Activated CD4-positive, alpha-beta memory T cell treated with anti-CD3 and anti-CD28 coated beads for 36 hours (primary cell): ENCODE measurements at regions not wholly inside any gene's neighbourhood (a gene's known extent, or its start where the extent isn't known, plus 50 kb on each side); places are given as distances from the start of the nearest gene placed in this dataset.
"Not testable (repeated sequence)": the region's sequence is repeated elsewhere in the genome, so short reads cannot be mapped to it uniquely, and the experiment has no call there.

Source experiments
- CTCF ChIA-PET: fragments of 350-600 bp; sonication (Branson Sonifier 250); formaldehyde crosslinking; loops from one replicate; lab custom pipeline; 2021; ENCODE audit warnings: antibody characterized with exemption, inconsistent platforms; lab: Charles Lee
- POLR2A ChIA-PET: fragments of 350-600 bp; sonication (Branson Sonifier 250); formaldehyde crosslinking; loops from one replicate; lab custom pipeline; 2021; ENCODE audit warnings: antibody characterized with exemption; lab: Charles Lee
- DNase-seq: peaks from one replicate; pipeline ENCODE4 v3.0.0-alpha.2; 2020
- H3K27ac Mint-ChIP-seq: one replicate; pipeline ENCODE4 v1.8.0; 2021; ENCODE audit warnings: mixed read lengths
- H3K27me3 Mint-ChIP-seq: one replicate; pipeline ENCODE4 v1.8.0; 2021; ENCODE audit warnings: mixed read lengths
- H3K36me3 Mint-ChIP-seq: one replicate; pipeline ENCODE4 v1.8.0; 2021; ENCODE audit warnings: mixed read lengths
- H3K4me1 Mint-ChIP-seq: one replicate; pipeline ENCODE4 v1.8.0; 2021; ENCODE audit warnings: low read depth, mixed read lengths
- H3K4me3 Mint-ChIP-seq: one replicate; pipeline ENCODE4 v1.8.0; 2021; ENCODE audit warnings: mild to moderate bottlenecking, mixed read lengths
- H3K9me3 Mint-ChIP-seq: one replicate; pipeline ENCODE4 v1.8.0; 2021; ENCODE audit warnings: mixed read lengths
- intact Hi-C: fragments of 100-400 bp; cut with micrococcal nuclease; formaldehyde crosslinking; loops from one replicate; pipeline ENCODE4 v1.15.1; 2023

DNA sequence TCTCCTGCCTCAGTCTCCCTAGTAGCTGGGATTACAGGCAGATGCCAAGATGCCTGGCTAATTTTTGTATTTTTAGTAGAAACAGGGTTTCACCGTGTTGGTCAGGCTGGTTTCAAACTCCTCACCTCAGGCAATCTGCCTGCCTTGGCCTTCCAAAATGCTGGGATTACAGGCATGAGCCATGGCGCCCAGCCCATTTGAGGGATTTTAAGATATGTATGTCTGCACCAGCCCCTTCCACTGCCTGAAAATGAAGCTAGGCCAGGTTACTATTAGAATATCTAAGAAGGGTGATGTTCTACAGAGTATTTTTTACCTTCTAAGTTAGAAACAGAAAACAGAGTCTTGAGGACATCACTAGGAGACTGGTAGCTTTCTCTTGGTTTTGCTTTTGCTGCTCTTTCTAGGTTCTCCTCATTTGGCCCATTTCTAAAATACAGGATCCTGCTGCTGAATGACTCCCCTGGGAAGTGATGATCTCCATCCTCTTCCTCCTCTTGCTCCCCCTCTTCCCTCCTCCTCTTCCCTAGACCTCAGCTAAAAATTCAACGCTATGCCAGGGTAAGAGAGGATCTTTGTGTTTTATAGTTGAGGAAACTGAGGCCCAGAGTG is 118.5 kb downstream of the MYCN start:
- DNase-seq, result no peak
- ChIA-PET CTCF (no interaction called here), POLR2A (no interaction called here)
- peaks cover 19% of the 10 kb centered on the region for H3K9me3 Mint-ChIP-seq
- H3K4me3 Mint-ChIP-seq, result no peak overlapping the region
- intact Hi-C loops, result no loop called here
- no peaks in the 10 kb centered on the region for H3K27me3 Mint-ChIP-seq
- peaks cover 2% of the 10 kb centered on the region for H3K36me3 Mint-ChIP-seq
- no peak overlapping the region for H3K27ac Mint-ChIP-seq
- no peaks in the 10 kb centered on the region for H3K4me1 Mint-ChIP-seq

DNA sequence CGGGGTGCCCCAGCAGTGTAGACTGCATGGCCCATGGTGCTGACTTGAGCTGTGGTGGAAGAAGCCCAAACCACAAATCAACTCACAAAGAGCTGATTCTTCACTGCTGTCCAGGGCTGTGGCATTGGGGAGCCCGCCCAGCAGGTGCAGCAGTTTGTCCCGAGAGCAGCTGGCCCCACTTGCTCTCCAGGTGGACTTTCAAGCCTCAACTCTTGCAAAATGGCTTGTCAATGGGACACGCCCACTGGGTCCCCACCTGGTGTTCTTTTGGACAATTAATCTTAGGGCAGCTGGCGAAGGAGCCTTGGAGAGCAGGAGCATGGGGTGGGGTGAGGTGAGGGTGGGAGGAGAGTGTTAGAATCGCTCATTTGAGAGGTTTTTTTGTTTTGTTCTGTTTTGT is 117.9 kb downstream of the MYCN start:
- no peak overlapping the region for H3K4me3 Mint-ChIP-seq
- H3K27ac Mint-ChIP-seq, result no peak overlapping the region
- H3K9me3 Mint-ChIP-seq, result peaks cover 13% of the 10 kb centered on the region
- POLR2A ChIA-PET, result no interaction called here
- CTCF ChIA-PET, result no interaction called here
- no peak for DNase-seq
- no peaks in the 10 kb centered on the region for H3K4me1 Mint-ChIP-seq
- H3K36me3 Mint-ChIP-seq, result no peaks in the 10 kb centered on the region
- intact Hi-C loops, result no loop called here
- H3K27me3 Mint-ChIP-seq, result no peaks in the 10 kb centered on the region

DNA sequence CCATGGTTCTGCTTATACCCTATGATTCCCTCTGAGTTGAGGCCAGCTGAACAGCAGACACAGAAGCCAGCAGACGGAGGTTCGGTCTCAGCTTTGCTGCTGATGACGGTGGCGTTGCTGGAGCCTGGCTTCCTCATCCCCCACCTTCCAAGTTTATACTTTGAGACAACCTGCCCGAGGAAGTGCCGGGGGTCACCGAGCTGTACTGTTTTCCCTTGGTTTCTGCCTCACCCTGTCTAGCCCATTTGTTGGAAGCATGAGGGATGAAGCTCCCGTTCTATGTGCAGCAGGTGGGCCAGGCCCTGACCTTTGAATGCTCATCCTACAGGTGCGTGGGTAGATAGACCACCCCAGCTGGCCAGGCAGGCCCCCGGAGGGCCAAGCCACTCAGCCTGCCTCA is 117.3 kb downstream of the MYCN start:
- Mint-ChIP-seq H3K9me3 (peaks cover 8% of the 10 kb centered on the region), H3K4me1 (no peaks in the 10 kb centered on the region), H3K27me3 (no peaks in the 10 kb centered on the region), H3K36me3 (no peaks in the 10 kb centered on the region), H3K4me3 (no peak overlapping the region), H3K27ac (no peak overlapping the region)
- ChIA-PET CTCF (no interaction called here), POLR2A (interaction anchor here (0.6 kb wide), 1 partner anchor 54 kb away, joined by 3 read pairs; no protein-coding TSS in a partner anchor)
- intact Hi-C loops, result no loop called here
- no peak for DNase-seq

DNA sequence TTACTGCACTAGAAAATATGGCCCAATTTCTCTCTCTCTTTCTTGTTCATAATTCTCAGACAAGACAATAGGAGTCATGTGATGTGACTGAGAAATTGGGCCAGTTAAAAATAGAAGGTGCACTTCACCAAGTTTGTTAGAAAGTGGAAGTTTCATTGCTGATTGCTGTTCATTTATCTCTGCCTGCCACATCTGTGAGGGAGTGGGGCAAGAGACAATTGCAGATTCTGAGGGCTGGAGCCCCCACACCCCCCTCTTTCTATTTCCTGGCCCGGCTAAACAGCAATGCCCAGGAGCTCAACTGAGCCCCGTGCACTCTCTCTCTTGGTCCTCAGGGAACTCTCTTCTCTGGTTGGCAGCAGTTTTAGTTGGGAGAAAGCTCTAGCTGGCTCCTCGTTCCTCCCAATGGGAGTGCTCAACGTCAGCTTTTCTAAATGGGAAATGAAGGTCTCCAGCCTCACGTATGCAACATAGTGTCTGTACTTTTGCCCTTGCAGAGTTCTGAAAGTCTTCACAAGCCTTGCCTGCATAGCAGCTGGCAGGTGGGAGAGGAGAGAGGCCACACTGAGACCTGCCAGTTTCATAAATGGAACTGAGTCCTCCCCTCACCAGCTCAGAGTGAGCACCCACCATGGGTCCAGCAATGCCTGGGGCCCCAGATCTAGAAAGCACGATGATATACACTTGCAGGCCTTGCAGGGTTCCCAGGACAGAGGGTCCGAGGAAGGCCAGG is 115.7 kb downstream of the MYCN start:
- POLR2A ChIA-PET, result no interaction called here
- CTCF ChIA-PET, result no interaction called here

DNA sequence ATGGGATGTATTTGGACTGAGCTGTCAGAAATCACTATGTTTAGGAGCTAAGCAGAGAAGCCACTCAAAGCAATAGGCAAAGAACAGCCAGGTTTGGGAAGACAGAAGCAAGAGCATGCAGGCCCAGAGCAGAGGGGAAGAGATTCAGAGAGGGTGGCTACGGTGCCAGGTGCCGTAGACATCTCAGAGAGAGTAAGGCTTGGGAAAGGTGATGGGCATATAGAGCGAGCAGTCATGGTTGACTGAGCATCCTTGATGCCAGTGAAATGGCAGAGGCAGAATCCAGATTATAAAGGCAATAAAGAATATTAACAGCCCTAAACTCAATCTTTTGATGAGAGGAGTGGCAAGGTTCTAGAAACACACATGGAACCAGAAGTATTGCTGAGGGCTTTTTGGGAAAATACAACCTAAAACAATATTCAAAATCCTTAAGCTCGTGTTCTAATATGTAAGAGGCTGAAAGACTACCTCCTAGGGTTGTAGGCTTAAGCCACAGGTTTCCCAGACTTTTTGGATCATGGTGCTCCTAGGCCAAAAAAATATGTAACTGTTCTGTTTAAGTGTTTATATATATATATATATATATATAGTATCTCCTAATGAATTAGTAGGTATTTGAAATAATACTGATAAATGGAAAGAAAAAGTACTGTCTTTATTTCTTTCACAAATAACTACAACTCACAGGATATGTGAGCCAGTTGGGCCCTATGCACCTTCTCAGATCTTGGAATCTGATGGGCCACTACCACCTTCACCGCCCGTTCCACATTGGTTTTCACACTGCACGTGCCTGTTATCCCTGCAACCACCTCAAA is 113.3 kb downstream of the MYCN start:
- no peak overlapping the region for H3K27ac Mint-ChIP-seq
- ChIA-PET CTCF (no interaction called here), POLR2A (interaction anchor here (0.6 kb wide), 1 partner anchor 275 kb away, joined by 3 read pairs; no protein-coding TSS in a partner anchor)
- DNase-seq, result no peak
- no peaks in the 10 kb centered on the region for H3K9me3 Mint-ChIP-seq
- H3K36me3 Mint-ChIP-seq, result no peaks in the 10 kb centered on the region
- H3K27me3 Mint-ChIP-seq, result no peaks in the 10 kb centered on the region
- H3K4me3 Mint-ChIP-seq, result no peak overlapping the region
- intact Hi-C loops, result no loop called here
- H3K4me1 Mint-ChIP-seq, result no peaks in the 10 kb centered on the region

More for the DNA sequence above, 115.7 kb downstream of the MYCN start:
- Mint-ChIP-seq H3K36me3 (no peaks in the 10 kb centered on the region), H3K27ac (no peak overlapping the region), H3K9me3 (no peaks in the 10 kb centered on the region), H3K4me1 (no peaks in the 10 kb centered on the region), H3K4me3 (no peak overlapping the region), H3K27me3 (no peaks in the 10 kb centered on the region)
- intact Hi-C loops, result no loop called here
- no peak for DNase-seq

DNA sequence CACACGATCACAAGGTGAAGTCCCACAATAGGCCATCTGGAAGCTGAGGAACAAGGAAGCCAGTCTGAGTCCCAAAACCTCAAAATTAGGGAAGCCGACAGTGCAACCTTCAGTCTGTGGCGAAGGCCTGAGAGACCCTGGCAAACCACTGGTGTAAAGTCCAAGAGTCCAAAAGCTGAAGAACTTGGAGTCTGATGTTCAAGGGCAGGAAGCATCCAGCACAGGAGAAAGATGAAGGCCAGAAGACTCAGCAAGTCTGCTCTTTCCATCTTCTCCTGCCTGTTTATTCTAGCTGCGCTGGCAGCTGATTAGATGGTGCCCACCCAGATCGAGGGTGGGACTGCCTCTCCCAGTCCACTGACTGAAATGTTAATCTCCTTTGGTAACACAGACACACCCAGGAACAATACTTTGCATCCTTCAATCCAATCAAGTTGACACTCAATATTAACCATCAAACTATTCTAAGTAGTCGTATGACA is 112.3 kb downstream of the MYCN start:
- DNase-seq, result not testable (repeated sequence)

DNA sequence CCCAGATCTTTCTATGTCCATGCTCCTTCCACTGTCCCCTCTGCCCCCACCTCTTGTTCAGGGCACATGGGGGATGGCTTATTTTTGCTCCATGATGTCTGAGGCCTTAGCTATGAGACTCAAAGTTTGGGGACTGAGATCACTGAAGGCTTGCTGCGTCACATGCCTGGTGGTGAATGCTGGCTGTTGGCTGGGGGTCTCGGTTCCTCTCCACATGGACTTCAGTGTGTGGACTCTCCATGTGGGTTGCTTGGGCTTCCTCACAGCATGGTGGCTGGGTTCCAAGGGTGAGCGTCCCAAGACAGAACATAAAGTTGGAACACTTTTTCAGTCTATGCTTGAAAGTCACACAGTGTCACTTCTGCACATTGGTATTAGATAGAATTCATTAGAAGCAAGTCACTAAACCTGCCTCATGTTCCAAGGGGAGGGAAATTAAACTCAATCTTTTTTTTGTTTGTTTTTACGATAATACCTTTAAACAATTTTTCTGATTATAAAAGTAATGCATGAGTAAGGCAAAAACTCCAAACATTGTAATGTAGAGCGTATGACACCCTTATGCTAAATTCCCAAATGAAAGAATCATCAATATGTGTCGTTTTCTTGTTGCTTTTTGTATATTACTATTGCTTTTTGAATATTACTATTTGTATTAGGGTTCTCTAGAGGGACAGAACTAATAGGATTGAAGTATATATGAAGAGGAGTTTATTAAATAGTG is 111.7 kb downstream of the MYCN start:
- intact Hi-C loops, result no loop called here
- POLR2A ChIA-PET, result no interaction called here
- no peaks in the 10 kb centered on the region for H3K27me3 Mint-ChIP-seq
- no peaks in the 10 kb centered on the region for H3K9me3 Mint-ChIP-seq
- no peak for DNase-seq
- H3K4me3 Mint-ChIP-seq, result no peak overlapping the region
- H3K27ac Mint-ChIP-seq, result no peak overlapping the region
- H3K4me1 Mint-ChIP-seq, result no peaks in the 10 kb centered on the region
- H3K36me3 Mint-ChIP-seq, result no peaks in the 10 kb centered on the region
- CTCF ChIA-PET, result no interaction called here

More for the DNA sequence above, 112.3 kb downstream of the MYCN start:
- intact Hi-C loops, H3K4me3 Mint-ChIP-seq, H3K9me3 Mint-ChIP-seq, H3K36me3 Mint-ChIP-seq, H3K27me3 Mint-ChIP-seq, H3K27ac Mint-ChIP-seq, CTCF ChIA-PET, POLR2A ChIA-PET, H3K4me1 Mint-ChIP-seq: not testable (repeated sequence)

DNA sequence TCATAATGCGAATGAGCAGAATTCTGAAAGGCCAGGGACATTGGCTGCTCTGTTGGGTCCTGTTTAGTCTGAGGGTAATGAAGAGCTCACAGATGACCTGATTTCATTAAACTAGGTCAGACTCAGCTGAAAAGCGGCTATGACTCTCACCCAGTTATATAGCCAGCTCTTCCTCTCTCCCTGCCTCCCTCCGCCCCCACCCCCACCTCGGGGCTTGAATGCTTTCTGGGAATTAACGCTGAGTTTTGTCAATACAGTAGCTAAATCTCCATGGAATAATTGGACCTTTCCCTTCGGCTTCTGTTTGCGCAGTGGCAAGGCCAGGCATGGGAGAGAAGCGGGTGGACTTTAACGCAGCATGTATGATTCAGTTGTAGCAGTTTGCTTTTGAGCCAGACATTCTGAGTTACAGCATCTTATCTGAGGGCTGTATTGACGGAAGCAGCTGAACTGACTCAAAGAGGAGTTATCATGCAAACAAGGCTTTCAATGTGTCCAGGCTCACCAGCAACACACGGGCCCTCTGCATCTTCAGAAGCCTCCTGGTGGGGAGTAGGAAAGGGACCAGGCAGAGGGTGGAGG is 110.6 kb downstream of the MYCN start:
- Mint-ChIP-seq H3K27ac (no peak overlapping the region), H3K36me3 (no peaks in the 10 kb centered on the region), H3K4me3 (no peak overlapping the region), H3K9me3 (no peaks in the 10 kb centered on the region), H3K4me1 (no peaks in the 10 kb centered on the region), H3K27me3 (no peaks in the 10 kb centered on the region)
- DNase-seq, result no peak
- CTCF ChIA-PET, result no interaction called here
- POLR2A ChIA-PET, result no interaction called here
- intact Hi-C loops, result no loop called here

DNA sequence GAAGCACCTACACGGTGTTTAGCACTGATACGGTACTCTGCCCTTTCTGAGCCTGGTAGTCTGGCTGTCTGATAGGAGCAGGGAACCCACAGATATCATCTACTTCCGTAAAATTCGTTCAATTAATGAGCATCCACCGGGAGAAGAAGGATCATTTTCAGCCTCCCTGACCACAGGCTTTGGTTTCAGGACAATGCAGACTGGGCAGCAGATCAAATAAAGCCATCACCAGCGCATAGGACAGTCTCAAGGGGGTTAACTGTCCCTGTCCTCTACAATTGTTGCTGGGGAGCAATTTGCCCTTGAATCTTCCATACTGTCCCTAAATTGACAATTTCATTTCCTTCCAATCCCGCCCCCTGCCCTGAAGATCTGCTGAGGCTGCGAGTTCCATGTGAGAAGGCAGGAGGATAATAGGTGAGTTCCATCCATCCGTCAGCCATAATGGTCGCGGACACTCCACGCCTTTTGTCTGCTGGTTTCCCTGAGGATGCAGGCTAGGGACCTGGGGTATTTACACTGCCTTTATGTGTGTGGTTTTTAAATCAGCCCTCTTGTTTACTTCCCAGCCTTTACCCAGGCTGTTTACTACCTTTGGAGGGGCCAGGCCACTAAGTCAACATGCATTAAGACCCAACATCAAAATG is 110.0 kb downstream of the MYCN start:
- no peaks in the 10 kb centered on the region for H3K9me3 Mint-ChIP-seq
- H3K4me3 Mint-ChIP-seq, result no peak overlapping the region
- no peak overlapping the region for H3K27ac Mint-ChIP-seq
- DNase-seq, result no peak
- intact Hi-C loops, result no loop called here
- H3K27me3 Mint-ChIP-seq, result no peaks in the 10 kb centered on the region
- POLR2A ChIA-PET, result no interaction called here
- H3K36me3 Mint-ChIP-seq, result no peaks in the 10 kb centered on the region
- H3K4me1 Mint-ChIP-seq, result no peaks in the 10 kb centered on the region
- CTCF ChIA-PET, result no interaction called here

DNA sequence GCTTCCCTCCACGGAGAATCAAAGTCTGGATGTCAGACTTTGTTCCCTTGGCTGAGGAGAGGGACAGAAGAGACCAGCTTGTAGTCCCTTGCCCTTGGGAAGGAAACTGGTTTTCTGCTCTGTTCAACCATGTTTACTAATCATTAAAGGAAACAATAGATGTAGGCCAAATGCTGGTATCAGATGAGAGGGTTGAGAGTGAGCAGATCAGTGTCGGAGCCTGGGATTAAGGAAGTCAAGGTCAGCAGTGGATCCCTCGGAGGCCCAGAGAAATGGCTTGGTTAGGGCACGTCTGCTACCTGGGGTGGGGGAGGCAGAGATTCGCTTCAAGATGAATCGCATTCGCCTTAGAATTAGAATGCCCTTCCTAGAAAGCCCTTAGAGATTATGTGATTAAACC is 109.1 kb downstream of the MYCN start:
- Mint-ChIP-seq H3K4me1 (no peaks in the 10 kb centered on the region), H3K27ac (no peak overlapping the region), H3K27me3 (no peaks in the 10 kb centered on the region), H3K4me3 (no peak overlapping the region), H3K9me3 (no peaks in the 10 kb centered on the region), H3K36me3 (no peaks in the 10 kb centered on the region)
- ChIA-PET CTCF (no interaction called here), POLR2A (no interaction called here)
- intact Hi-C loops, result no loop called here
- DNase-seq, result no peak

DNA sequence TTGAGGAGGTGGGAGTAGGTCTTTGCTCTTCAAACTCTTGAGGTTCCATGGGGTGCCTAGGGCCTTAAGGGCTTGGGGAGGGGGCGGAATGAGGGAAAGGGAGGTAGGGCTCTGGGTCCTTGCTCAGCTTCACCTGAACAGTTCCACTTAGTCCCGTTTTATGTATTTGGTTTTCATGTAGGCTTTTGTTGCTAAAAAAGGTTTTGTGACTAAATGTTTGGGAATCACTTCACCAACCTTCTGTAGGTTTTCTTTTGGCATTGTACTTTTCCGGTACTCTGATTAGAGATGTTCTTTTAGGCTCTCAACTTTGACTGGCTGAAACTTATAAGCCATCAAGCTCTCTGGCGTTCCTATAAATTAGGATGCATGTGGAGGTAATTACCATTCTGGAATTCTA is 108.1 kb downstream of the MYCN start:
- Mint-ChIP-seq H3K9me3 (no peaks in the 10 kb centered on the region), H3K4me3 (no peak overlapping the region), H3K27me3 (peaks cover under 1% of the 10 kb centered on the region), H3K4me1 (no peaks in the 10 kb centered on the region), H3K27ac (no peak overlapping the region), H3K36me3 (no peaks in the 10 kb centered on the region)
- intact Hi-C loops, result no loop called here
- ChIA-PET POLR2A (no interaction called here), CTCF (no interaction called here)
- DNase-seq, result no peak
